Glutamatergic neuron (in vitro differentiated cells): ENCODE measurements at regions not wholly inside any gene's neighbourhood (a gene's known extent, or its start where the extent isn't known, plus 50 kb on each side); places are given as distances from the start of the nearest gene placed in this dataset.

Experiments
- DNase-seq: peaks from one replicate; pipeline ENCODE4 v3.0.0; 2022
- H3K27ac Mint-ChIP-seq: one replicate; pipeline ENCODE4 v1.8.0; 2020; ENCODE audit warnings: mild to moderate bottlenecking, mixed read lengths, inconsistent platforms; ENCODE audit not compliant: unreplicated experiment
- H3K27me3 Mint-ChIP-seq: one replicate; pipeline ENCODE4 v1.8.0; 2020; ENCODE audit warnings: mild to moderate bottlenecking, moderate library complexity, mixed read lengths, inconsistent platforms; ENCODE audit not compliant: unreplicated experiment
- H3K36me3 Mint-ChIP-seq: one replicate; pipeline ENCODE4 v1.8.0; 2020; ENCODE audit warnings: mild to moderate bottlenecking, mixed read lengths, inconsistent platforms; ENCODE audit not compliant: unreplicated experiment
- H3K4me1 Mint-ChIP-seq: one replicate; pipeline ENCODE4 v1.8.0; 2020; ENCODE audit warnings: mild to moderate bottlenecking, low read depth, mixed read lengths, inconsistent platforms; ENCODE audit not compliant: unreplicated experiment
- H3K4me3 Mint-ChIP-seq: one replicate; pipeline ENCODE4 v1.8.0; 2020; ENCODE audit warnings: mild to moderate bottlenecking, mixed read lengths, inconsistent platforms; ENCODE audit not compliant: unreplicated experiment
- H3K9me3 Mint-ChIP-seq: one replicate; pipeline ENCODE4 v1.8.0; 2020; ENCODE audit warnings: mild to moderate bottlenecking, moderate library complexity, mixed read lengths, inconsistent platforms; ENCODE audit not compliant: unreplicated experiment
- TF ChIP-seq, protein P1 (sequence below): fragments of 200-600 bp; sonication (generic); IDR thresholded peaks from one replicate; pipeline ENCODE4 v1.5.0; 2021; ENCODE audit not compliant: partially characterized antibody, unreplicated experiment

DNA sequence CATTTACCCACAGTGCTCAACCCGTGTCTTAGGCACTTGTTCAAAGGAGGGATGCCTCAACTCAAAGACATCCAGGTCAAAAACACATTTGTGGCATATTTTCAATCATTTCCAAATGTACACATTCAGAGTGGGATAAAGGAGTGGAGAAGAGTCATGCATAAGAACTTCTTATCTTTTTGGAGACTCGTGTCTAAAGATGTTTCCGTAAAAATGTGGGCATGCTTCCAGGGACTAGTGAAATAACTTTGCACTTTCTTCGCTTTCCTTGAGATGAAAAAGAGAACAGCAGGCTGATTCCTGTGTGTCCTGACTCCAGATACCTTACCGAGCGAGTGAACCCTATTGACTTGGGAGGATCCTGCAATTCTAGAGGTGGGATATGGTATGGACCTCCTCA lies 256.6 kb upstream of the KCNJ16 start:
- no peaks in the 10 kb centered on the region for H3K27me3 Mint-ChIP-seq
- peaks cover 2% of the 10 kb centered on the region for H3K9me3 Mint-ChIP-seq

DNA sequence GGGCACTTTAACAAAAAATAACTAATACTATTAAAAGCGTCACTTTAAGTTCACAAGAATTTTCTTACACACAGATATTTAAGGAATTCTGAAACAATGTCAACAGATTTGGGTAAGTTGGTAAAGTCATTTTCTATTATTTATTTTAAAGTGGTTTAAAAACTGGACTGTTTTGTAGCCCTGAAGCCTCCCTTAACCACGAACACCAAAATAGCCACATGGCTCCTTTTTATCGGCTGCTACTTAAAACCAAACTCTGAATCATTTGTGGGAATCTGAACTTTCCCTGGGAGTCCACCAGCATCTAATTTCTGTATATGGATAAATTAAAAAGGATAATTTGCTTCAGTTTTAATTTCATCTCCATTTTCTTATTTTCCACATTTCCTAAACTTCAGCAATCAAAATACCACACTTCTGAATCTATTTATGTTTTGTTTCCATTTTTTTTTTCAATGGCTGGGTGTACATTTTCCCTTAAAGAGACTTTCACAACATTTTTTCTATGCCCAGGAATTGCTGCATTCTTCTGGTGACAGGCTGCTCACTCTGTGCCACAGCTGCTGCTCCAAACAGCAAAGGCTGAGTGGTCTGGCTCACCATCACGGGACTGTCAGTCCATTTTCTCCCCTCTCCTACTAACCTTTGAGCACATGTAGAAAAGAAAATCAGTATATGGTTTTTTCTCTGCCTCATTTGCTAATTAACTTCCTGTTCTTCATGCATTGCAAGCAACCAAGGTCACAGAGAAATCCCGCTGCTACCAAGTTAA lies 255.5 kb upstream of the KCNJ16 start:
- H3K27me3 Mint-ChIP-seq = peaks cover 1% of the 10 kb centered on the region
- H3K4me1 Mint-ChIP-seq = no peaks in the 10 kb centered on the region
- H3K27ac Mint-ChIP-seq = no peak overlapping the region
- TF ChIP-seq, protein P1, sequence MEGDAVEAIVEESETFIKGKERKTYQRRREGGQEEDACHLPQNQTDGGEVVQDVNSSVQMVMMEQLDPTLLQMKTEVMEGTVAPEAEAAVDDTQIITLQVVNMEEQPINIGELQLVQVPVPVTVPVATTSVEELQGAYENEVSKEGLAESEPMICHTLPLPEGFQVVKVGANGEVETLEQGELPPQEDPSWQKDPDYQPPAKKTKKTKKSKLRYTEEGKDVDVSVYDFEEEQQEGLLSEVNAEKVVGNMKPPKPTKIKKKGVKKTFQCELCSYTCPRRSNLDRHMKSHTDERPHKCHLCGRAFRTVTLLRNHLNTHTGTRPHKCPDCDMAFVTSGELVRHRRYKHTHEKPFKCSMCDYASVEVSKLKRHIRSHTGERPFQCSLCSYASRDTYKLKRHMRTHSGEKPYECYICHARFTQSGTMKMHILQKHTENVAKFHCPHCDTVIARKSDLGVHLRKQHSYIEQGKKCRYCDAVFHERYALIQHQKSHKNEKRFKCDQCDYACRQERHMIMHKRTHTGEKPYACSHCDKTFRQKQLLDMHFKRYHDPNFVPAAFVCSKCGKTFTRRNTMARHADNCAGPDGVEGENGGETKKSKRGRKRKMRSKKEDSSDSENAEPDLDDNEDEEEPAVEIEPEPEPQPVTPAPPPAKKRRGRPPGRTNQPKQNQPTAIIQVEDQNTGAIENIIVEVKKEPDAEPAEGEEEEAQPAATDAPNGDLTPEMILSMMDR = no peak
- peak; percentile 11 for DNase-seq
- peaks cover 2% of the 10 kb centered on the region for H3K9me3 Mint-ChIP-seq
- no peak overlapping the region for H3K4me3 Mint-ChIP-seq
- no peaks in the 10 kb centered on the region for H3K36me3 Mint-ChIP-seq

More for the DNA sequence above, 256.6 kb upstream of the KCNJ16 start:
- TF ChIP-seq, protein P1 = no peak
- H3K4me3 Mint-ChIP-seq = no peak overlapping the region
- DNase-seq = no peak
- H3K27ac Mint-ChIP-seq = no peak overlapping the region
- H3K36me3 Mint-ChIP-seq = no peaks in the 10 kb centered on the region
- no peaks in the 10 kb centered on the region for H3K4me1 Mint-ChIP-seq

DNA sequence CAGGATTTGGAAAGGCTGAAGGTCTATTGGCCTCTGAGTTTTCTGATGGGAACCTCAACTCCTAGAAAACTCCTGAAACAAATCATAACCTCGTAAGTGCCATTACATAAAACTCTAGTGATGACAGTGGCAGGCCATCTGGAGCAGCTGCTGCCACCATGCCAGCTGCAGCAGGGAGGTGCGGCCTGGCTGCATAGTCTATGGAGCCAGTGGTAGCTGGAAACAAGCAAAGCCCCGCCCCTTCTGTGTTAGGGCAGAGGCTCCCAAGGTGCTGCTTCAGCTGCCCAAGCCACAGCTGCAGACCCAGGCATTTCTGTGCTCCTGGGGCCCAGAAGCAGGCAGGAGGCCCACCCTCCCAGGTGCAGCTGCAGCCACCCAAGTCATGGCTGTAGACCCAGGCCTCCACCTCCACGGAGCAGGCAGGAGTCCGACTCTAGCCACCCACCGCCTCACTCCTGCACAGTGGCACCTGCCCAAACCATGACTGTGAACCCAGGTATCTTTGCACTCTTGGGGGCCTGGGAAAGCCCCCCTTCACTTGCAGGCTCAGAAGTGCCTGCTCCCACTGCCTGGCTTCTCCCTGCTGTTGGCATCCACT lies 254.1 kb upstream of the KCNJ16 start:
- Mint-ChIP-seq H3K27ac (no peak overlapping the region), H3K4me3 (no peak overlapping the region), H3K27me3 (peaks cover 1% of the 10 kb centered on the region), H3K9me3 (peaks cover 2% of the 10 kb centered on the region), H3K36me3 (no peaks in the 10 kb centered on the region), H3K4me1 (no peaks in the 10 kb centered on the region)
- TF ChIP-seq, protein P1 = no peak
- no peak for DNase-seq

DNA sequence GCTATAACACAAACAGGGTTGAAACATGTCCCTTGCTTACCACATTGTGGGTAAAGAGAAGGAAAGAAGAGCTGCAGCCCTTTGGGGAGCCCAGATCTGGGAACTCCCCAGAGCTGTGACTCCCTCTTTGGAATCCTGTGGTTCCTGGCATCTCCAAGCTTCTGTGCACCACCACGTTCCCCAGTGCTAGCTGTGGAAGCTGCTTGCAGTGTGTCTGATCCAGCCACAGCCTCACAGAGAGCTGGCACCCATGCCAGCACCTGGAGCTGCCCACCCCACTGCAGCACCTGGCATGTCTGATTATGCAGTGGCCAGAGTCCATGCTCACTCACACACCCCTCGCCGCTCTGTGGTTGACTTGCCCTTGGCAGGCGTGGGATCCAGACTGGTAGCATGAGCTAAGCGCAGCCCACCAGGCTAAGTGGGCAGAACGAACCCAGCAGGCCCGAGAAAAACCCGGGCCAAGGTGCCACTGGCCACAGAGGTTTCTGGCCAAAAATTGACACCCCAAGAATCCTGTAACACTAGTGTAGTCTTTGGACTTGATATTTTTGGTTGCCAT lies 252.6 kb upstream of the KCNJ16 start:
- Mint-ChIP-seq H3K4me3 (no peak overlapping the region), H3K27ac (no peak overlapping the region)
- TF ChIP-seq, protein P1 = no peak

DNA sequence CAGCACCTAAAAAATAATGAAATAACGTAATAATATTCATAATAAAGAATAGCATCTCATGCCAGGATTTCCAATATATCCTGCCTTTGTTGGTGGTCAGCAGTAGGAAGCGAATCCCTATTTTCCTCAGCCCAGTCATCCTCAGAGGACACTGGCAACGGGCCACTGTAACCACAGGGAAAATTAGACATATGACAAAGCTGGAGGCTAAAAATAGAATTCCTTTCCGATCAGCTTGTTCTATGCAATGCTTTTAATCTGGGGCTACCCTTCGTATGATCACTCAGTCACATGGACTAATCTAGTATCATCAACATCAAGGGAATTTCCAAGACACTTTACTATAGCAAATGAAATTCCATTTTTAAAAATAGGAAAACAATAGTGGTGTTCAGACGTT lies 246.9 kb upstream of the KCNJ16 start:
- Mint-ChIP-seq H3K27me3 (peaks cover 1% of the 10 kb centered on the region), H3K4me3 (no peak overlapping the region), H3K36me3 (no peaks in the 10 kb centered on the region), H3K4me1 (no peaks in the 10 kb centered on the region), H3K9me3 (no peaks in the 10 kb centered on the region), H3K27ac (no peak overlapping the region)
- DNase-seq = no peak
- TF ChIP-seq, protein P1 = no peak

More for the DNA sequence above, 252.6 kb upstream of the KCNJ16 start:
- H3K9me3 Mint-ChIP-seq = peaks cover 2% of the 10 kb centered on the region
- peaks cover 1% of the 10 kb centered on the region for H3K27me3 Mint-ChIP-seq
- no peak for DNase-seq
- no peaks in the 10 kb centered on the region for H3K4me1 Mint-ChIP-seq
- H3K36me3 Mint-ChIP-seq = no peaks in the 10 kb centered on the region
